ENCODE measurements at regions not wholly inside any gene's neighbourhood (a gene's known extent, or its start where the extent isn't known, plus 50 kb on each side); places are given as distances from the start of the nearest gene placed in this dataset.

GRCh38 chr1:70754701-70755100, 292.9 kb downstream of the PTGER3 start:
- no peaks in the 10 kb centered on the region for H3K9me3 ChIP-seq (ENCODE audit: control insufficient read depth, low read depth, low read length)
- no peak overlapping the region for H3K4me3 ChIP-seq (ENCODE audit: control insufficient read depth in 2 of 3, extremely low read depth in 1 of 3, insufficient read depth in 2 of 3, low read depth in 1 of 3, low read length in 3 of 3)
- no peaks in the 10 kb centered on the region for H3K36me3 ChIP-seq (ENCODE audit: control insufficient read depth in 2 of 2, extremely low read depth in 1 of 2, insufficient read depth in 2 of 2, low read length in 2 of 2)
- H3K9me1 ChIP-seq (ENCODE audit: control insufficient read depth, extremely low read depth, insufficient read depth, low read length) = no peaks in the 10 kb centered on the region
- H3K79me2 ChIP-seq (ENCODE audit: control insufficient read depth, insufficient read depth, low read length) = no peaks in the 10 kb centered on the region
- no peak overlapping the region for H2AFZ ChIP-seq (ENCODE audit: control insufficient read depth, low read length)
- H3K4me1 ChIP-seq (ENCODE audit: control insufficient read depth, extremely low read depth, insufficient read depth, low read length) = no peaks in the 10 kb centered on the region
- dilution Hi-C loops (cut with MboI; ENCODE audit: extremely low pct_ligation_motif_present, low sequenced_read_pairs) = no loop called here
- FAIRE-seq (no peak), DNase-seq (ENCODE audit: low read depth, low spot score) (no peak)
- TF ChIP-seq CTCF (optimal IDR thresholded peaks at IDR 0.05 in 1 of 3, IDR thresholded peaks at IDR 0.05 in 1 of 3, conservative IDR thresholded peaks at IDR 0.05 in 1 of 3; ENCODE audit: extremely low read depth in 1 of 3, insufficient read depth in 2 of 3, low read length in 3 of 3) (no peak), EZH2 (IDR thresholded peaks at IDR 0.05; ENCODE audit: low read length) (no peak)
- H3K27me3 ChIP-seq (ENCODE audit: control insufficient read depth, extremely low read depth, insufficient read depth, low read length) = no peaks in the 10 kb centered on the region
- H4K20me1 ChIP-seq (ENCODE audit: control insufficient read depth, extremely low read depth, insufficient read depth, low read length) = no peaks in the 10 kb centered on the region
- H3K4me2 ChIP-seq (ENCODE audit: control insufficient read depth, extremely low read depth, insufficient read depth, low read depth, low read length) = no peak overlapping the region
- H3K9ac ChIP-seq (ENCODE audit: control insufficient read depth, extremely low read depth, insufficient read depth, low read length) = no peak overlapping the region
- H3K27ac ChIP-seq (ENCODE audit: control insufficient read depth, insufficient read depth, low read length) = no peak overlapping the region

GRCh38 chr1:70760154-70760553, 287.5 kb downstream of the PTGER3 start:
- no peak overlapping the region for H3K27ac ChIP-seq (ENCODE audit: control insufficient read depth, insufficient read depth, low read length)
- FAIRE-seq (no peak), DNase-seq (ENCODE audit: low read depth, low spot score) (no peak)
- H3K4me2 ChIP-seq (ENCODE audit: control insufficient read depth, extremely low read depth, insufficient read depth, low read depth, low read length) = no peak overlapping the region
- H2AFZ ChIP-seq (ENCODE audit: control insufficient read depth, low read length) = no peak overlapping the region
- no peak overlapping the region for H3K4me3 ChIP-seq (ENCODE audit: control insufficient read depth in 2 of 3, extremely low read depth in 1 of 3, insufficient read depth in 2 of 3, low read depth in 1 of 3, low read length in 3 of 3)
- H3K9ac ChIP-seq (ENCODE audit: control insufficient read depth, extremely low read depth, insufficient read depth, low read length) = no peak overlapping the region
- H3K36me3 ChIP-seq (ENCODE audit: control insufficient read depth in 2 of 2, extremely low read depth in 1 of 2, insufficient read depth in 2 of 2, low read length in 2 of 2) = no peaks in the 10 kb centered on the region
- dilution Hi-C loops (cut with MboI; ENCODE audit: extremely low pct_ligation_motif_present, low sequenced_read_pairs) = no loop called here
- H3K9me3 ChIP-seq (ENCODE audit: control insufficient read depth, low read depth, low read length) = no peaks in the 10 kb centered on the region
- H3K79me2 ChIP-seq (ENCODE audit: control insufficient read depth, insufficient read depth, low read length) = no peaks in the 10 kb centered on the region
- H3K9me1 ChIP-seq (ENCODE audit: control insufficient read depth, extremely low read depth, insufficient read depth, low read length) = no peaks in the 10 kb centered on the region
- H3K4me1 ChIP-seq (ENCODE audit: control insufficient read depth, extremely low read depth, insufficient read depth, low read length) = no peaks in the 10 kb centered on the region
- no peak for TF ChIP-seq CTCF (optimal IDR thresholded peaks at IDR 0.05 in 1 of 3, IDR thresholded peaks at IDR 0.05 in 1 of 3, conservative IDR thresholded peaks at IDR 0.05 in 1 of 3; ENCODE audit: extremely low read depth in 1 of 3, insufficient read depth in 2 of 3, low read length in 3 of 3)
- no peak for TF ChIP-seq EZH2 (IDR thresholded peaks at IDR 0.05; ENCODE audit: low read length)
- no peaks in the 10 kb centered on the region for H4K20me1 ChIP-seq (ENCODE audit: control insufficient read depth, extremely low read depth, insufficient read depth, low read length)
- H3K27me3 ChIP-seq (ENCODE audit: control insufficient read depth, extremely low read depth, insufficient read depth, low read length) = no peaks in the 10 kb centered on the region
